ENCODE measurements at regions not wholly inside any gene's neighbourhood (a gene's known extent, or its start where the extent isn't known, plus 50 kb on each side); places are given as distances from the start of the nearest gene placed in this dataset.
A peak's percentile ranks its signal among the peaks of the same experiment; 100 is the strongest.

DNA sequence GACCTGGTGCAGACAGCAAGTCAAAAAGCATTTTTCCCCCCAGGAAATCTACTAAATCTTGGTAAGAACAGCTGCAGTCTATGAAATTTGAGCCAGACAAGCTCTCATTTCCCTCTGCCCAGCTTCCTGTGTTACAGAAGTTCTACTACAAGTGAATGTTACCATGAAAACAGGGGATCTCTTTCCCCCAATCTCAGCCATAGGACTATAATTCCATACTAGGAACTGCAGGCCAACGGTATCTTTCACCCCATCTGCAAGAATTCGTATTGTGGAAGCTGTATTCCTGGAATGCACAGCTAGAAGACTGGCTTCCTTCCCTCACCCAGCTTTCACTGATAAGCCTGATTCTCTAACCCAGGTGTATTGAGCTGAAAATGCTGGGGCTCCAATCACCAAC lies 1655.4 kb downstream of the BRINP3 start:
- intact Hi-C loops (cut with micrococcal nuclease; ENCODE audit: unreplicated experiment) = no loop called here
- no peak overlapping the region for H3K4me3 ChIP-seq
- no peaks in the 10 kb centered on the region for H4K20me1 ChIP-seq (ENCODE audit: insufficient read depth)
- no peak overlapping the region for H3K27ac ChIP-seq
- H3K27me3 ChIP-seq (ENCODE audit: insufficient read depth, low read depth) = no peaks in the 10 kb centered on the region
- no peaks in the 10 kb centered on the region for H3K9me3 ChIP-seq (ENCODE audit: insufficient read depth, low read depth)
- no peaks in the 10 kb centered on the region for H3K79me2 ChIP-seq (ENCODE audit: low read depth)
- ChIA-PET CTCF (no interaction called here), POLR2A (ENCODE audit: unreplicated experiment) (no interaction called here)
- no peak overlapping the region for H3K4me2 ChIP-seq
- BruUV-seq (replicated peaks) = no TSS peak
- DNase-seq = no peak
- no peaks in the 10 kb centered on the region for H3F3A ChIP-seq (ENCODE audit: insufficient read depth, low read depth)
- H3K9me2 ChIP-seq (ENCODE audit: insufficient read depth) = no peaks in the 10 kb centered on the region
- H3K4me1 ChIP-seq (replicated peaks; ENCODE audit: insufficient read depth) = no peaks in the 10 kb centered on the region
- no peak for TF ChIP-seq EZH2 (IDR thresholded peaks at IDR 0.05; ENCODE audit: low read depth)
- TF ChIP-seq, protein P1, sequence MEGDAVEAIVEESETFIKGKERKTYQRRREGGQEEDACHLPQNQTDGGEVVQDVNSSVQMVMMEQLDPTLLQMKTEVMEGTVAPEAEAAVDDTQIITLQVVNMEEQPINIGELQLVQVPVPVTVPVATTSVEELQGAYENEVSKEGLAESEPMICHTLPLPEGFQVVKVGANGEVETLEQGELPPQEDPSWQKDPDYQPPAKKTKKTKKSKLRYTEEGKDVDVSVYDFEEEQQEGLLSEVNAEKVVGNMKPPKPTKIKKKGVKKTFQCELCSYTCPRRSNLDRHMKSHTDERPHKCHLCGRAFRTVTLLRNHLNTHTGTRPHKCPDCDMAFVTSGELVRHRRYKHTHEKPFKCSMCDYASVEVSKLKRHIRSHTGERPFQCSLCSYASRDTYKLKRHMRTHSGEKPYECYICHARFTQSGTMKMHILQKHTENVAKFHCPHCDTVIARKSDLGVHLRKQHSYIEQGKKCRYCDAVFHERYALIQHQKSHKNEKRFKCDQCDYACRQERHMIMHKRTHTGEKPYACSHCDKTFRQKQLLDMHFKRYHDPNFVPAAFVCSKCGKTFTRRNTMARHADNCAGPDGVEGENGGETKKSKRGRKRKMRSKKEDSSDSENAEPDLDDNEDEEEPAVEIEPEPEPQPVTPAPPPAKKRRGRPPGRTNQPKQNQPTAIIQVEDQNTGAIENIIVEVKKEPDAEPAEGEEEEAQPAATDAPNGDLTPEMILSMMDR (conservative IDR thresholded peaks at IDR 0.05) = no peak
- no peaks in the 10 kb centered on the region for H3K36me3 ChIP-seq (ENCODE audit: low read depth)
- peak overlapping the region; percentile 48 for H2AFZ ChIP-seq

DNA sequence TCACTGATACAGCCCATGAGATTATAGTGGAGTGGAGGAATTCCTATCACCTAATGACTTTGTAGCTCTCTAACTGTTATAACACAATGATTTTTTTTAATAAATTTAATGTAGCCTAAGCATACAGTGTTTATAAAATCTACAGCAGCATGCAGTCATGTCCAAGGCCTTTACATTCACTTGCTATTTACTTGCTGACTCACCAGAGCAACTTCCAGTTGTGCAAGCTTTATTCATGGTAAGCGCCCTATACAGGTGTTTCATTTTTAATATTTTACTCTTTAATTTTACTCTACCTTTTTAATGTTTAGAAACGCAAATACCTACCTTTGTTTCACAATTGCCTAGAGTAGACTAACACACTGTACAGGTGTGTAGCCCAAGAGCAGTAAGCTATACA lies 1652.2 kb downstream of the BRINP3 start:
- Histone ChIP-seq H3K27ac (no peak overlapping the region), H3K4me2 (no peak overlapping the region), H3K9me3 (ENCODE audit: insufficient read depth, low read depth) (no peaks in the 10 kb centered on the region), H2AFZ (no peak overlapping the region), H3F3A (ENCODE audit: insufficient read depth, low read depth) (no peaks in the 10 kb centered on the region), H4K20me1 (ENCODE audit: insufficient read depth) (no peaks in the 10 kb centered on the region), H3K27me3 (ENCODE audit: insufficient read depth, low read depth) (no peaks in the 10 kb centered on the region), H3K36me3 (ENCODE audit: low read depth) (no peaks in the 10 kb centered on the region), H3K4me1 (replicated peaks; ENCODE audit: insufficient read depth) (no peaks in the 10 kb centered on the region), H3K4me3 (no peak overlapping the region), H3K79me2 (ENCODE audit: low read depth) (no peaks in the 10 kb centered on the region), H3K9me2 (ENCODE audit: insufficient read depth) (no peaks in the 10 kb centered on the region)
- intact Hi-C loops (cut with micrococcal nuclease; ENCODE audit: unreplicated experiment) = no loop called here
- ChIA-PET POLR2A (ENCODE audit: unreplicated experiment) (no interaction called here), CTCF (no interaction called here)
- no TSS peak for BruUV-seq (replicated peaks)
- DNase-seq = no peak
- no peak for TF ChIP-seq EZH2 (IDR thresholded peaks at IDR 0.05; ENCODE audit: low read depth)
- TF ChIP-seq, protein P1 (conservative IDR thresholded peaks at IDR 0.05) = no peak

DNA sequence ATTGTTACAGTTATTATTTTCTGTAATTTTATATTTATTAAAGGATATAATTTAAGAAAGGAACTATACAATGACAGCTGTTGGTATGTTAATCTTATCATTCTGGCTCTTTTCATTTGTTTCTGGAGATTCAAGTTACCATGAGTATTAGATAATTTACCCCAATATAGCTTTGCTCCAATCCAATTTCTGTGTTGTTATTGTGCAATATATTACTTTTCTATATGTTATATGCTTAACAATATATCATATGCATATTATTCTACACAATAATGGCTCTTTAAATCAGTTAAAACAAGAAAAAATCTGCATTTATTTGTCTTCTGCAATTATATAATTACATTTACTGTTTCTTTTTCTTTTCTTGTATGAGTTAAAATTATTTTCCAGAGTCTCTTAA lies 1650.9 kb downstream of the BRINP3 start:
- DNase-seq = no peak
- BruUV-seq (replicated peaks) = no TSS peak

More for the DNA sequence above, 1650.9 kb downstream of the BRINP3 start:
- no peaks in the 10 kb centered on the region for H4K20me1 ChIP-seq (ENCODE audit: insufficient read depth)
- no peaks in the 10 kb centered on the region for H3K9me3 ChIP-seq (ENCODE audit: insufficient read depth, low read depth)
- CTCF ChIA-PET = no interaction called here
- no peak overlapping the region for H3K4me3 ChIP-seq
- H3K9me2 ChIP-seq (ENCODE audit: insufficient read depth) = no peaks in the 10 kb centered on the region
- no peak overlapping the region for H2AFZ ChIP-seq
- no peaks in the 10 kb centered on the region for H3K4me1 ChIP-seq (replicated peaks; ENCODE audit: insufficient read depth)
- H3K4me2 ChIP-seq = no peak overlapping the region
- intact Hi-C loops (cut with micrococcal nuclease; ENCODE audit: unreplicated experiment) = no loop called here
- TF ChIP-seq EZH2 (IDR thresholded peaks at IDR 0.05; ENCODE audit: low read depth) = no peak
- TF ChIP-seq, protein P1 (conservative IDR thresholded peaks at IDR 0.05) = no peak
- no peak overlapping the region for H3K27ac ChIP-seq
- POLR2A ChIA-PET (ENCODE audit: unreplicated experiment) = no interaction called here
- no peaks in the 10 kb centered on the region for H3K27me3 ChIP-seq (ENCODE audit: insufficient read depth, low read depth)
- no peaks in the 10 kb centered on the region for H3K36me3 ChIP-seq (ENCODE audit: low read depth)
- no peaks in the 10 kb centered on the region for H3K79me2 ChIP-seq (ENCODE audit: low read depth)
- no peaks in the 10 kb centered on the region for H3F3A ChIP-seq (ENCODE audit: insufficient read depth, low read depth)

All from PC-9 (cell line).